Bronchial epithelial cell (primary cell): ENCODE measurements at regions not wholly inside any gene's neighbourhood (a gene's known extent, or its start where the extent isn't known, plus 50 kb on each side); places are given as distances from the start of the nearest gene placed in this dataset.

Experiments
- DNase-seq: peaks from one replicate; pipeline ENCODE4 v3.0.0-alpha.2; 2010; ENCODE audit warnings: low read depth
- FAIRE-seq: peaks from 2 replicates; lab custom pipeline; 2011; peaks lifted over from hg19 to GRCh38; lab: Jason Lieb, UNC
- H3K27me3 ChIP-seq: 2 replicates; pipeline ENCODE4 v1.5.1; 2011; ENCODE audit warnings: low read length; ENCODE audit not compliant: control insufficient read depth, insufficient read depth
- H3K36me3 ChIP-seq: 2 replicates; pipeline ENCODE4 v1.5.1; 2011; ENCODE audit warnings: low read length; ENCODE audit not compliant: control insufficient read depth, insufficient read depth
- H3K4me3 ChIP-seq: 2 replicates; pipeline ENCODE4 v1.5.1; 2011; ENCODE audit warnings: mild to moderate bottlenecking, low read depth, low read length, control low read depth
- CTCF ChIP-seq: IDR thresholded peaks from 2 replicates; pipeline ENCODE4 v1.5.1; 2011; ENCODE audit warnings: mild to moderate bottlenecking, moderate library complexity, low read length, control low read depth, inconsistent platforms; ENCODE audit not compliant: insufficient read depth, severe bottlenecking

- no peak overlapping the region for H3K4me3 ChIP-seq
- no peaks in the 10 kb centered on the region for H3K36me3 ChIP-seq
- DNase-seq: peak; percentile 68
- no peak for FAIRE-seq
- H3K27me3 ChIP-seq: no peaks in the 10 kb centered on the region
- no peak for TF ChIP-seq CTCF
Observed at GRCh38 chr4:126697748-126698147, 935.0 kb upstream of the INTU start.

GRCh38 chr4:126698224-126698623 is 934.5 kb upstream of the INTU start:
- no peaks in the 10 kb centered on the region for H3K36me3 ChIP-seq
- no peaks in the 10 kb centered on the region for H3K27me3 ChIP-seq
- DNase-seq: no peak
- FAIRE-seq: no peak
- TF ChIP-seq CTCF: no peak
- H3K4me3 ChIP-seq: no peak overlapping the region

GRCh38 chr4:126701756-126702155 is 931.0 kb upstream of the INTU start:
- Histone ChIP-seq H3K4me3 (no peak overlapping the region), H3K27me3 (no peaks in the 10 kb centered on the region), H3K36me3 (no peaks in the 10 kb centered on the region)
- no peak for TF ChIP-seq CTCF
- DNase-seq (peak; percentile 32), FAIRE-seq (no peak)

GRCh38 chr4:126702747-126703146 is 930.0 kb upstream of the INTU start:
- DNase-seq (no peak), FAIRE-seq (no peak)
- no peaks in the 10 kb centered on the region for H3K27me3 ChIP-seq
- TF ChIP-seq CTCF: no peak
- no peaks in the 10 kb centered on the region for H3K36me3 ChIP-seq
- H3K4me3 ChIP-seq: no peak overlapping the region

- H3K36me3 ChIP-seq: no peaks in the 10 kb centered on the region
- H3K27me3 ChIP-seq: no peaks in the 10 kb centered on the region
- no peak overlapping the region for H3K4me3 ChIP-seq
- no peak for TF ChIP-seq CTCF
- DNase-seq (no peak), FAIRE-seq (no peak)
Observed at GRCh38 chr4:126705266-126705665, 927.5 kb upstream of the INTU start.

GRCh38 chr4:126708716-126709115 is 924.0 kb upstream of the INTU start:
- H3K4me3 ChIP-seq: no peak overlapping the region
- H3K36me3 ChIP-seq: no peaks in the 10 kb centered on the region
- H3K27me3 ChIP-seq: no peaks in the 10 kb centered on the region
- DNase-seq (peak; percentile 94), FAIRE-seq (no peak)
- no peak for TF ChIP-seq CTCF
